GM12864 (cell line): ENCODE measurements at regions not wholly inside any gene's neighbourhood (a gene's known extent, or its start where the extent isn't known, plus 50 kb on each side); places are given as distances from the start of the nearest gene placed in this dataset.

Experiments used
- DNase-seq: peaks from one replicate; pipeline ENCODE4 v3.0.0-alpha.2; 2011; ENCODE audit warnings: low read depth
- H3K4me3 ChIP-seq: 2 replicates; pipeline ENCODE4 v1.5.1; 2011; ENCODE audit warnings: mild to moderate bottlenecking, low read depth, low read length, control low read depth
- TF ChIP-seq, protein P1 (sequence below): IDR thresholded peaks from 2 replicates; pipeline ENCODE4 v1.5.1; 2011; ENCODE audit warnings: low read depth, mild to moderate bottlenecking, moderate library complexity, low read length, control low read depth, inconsistent platforms; ENCODE audit errors: missing control alignments

DNA sequence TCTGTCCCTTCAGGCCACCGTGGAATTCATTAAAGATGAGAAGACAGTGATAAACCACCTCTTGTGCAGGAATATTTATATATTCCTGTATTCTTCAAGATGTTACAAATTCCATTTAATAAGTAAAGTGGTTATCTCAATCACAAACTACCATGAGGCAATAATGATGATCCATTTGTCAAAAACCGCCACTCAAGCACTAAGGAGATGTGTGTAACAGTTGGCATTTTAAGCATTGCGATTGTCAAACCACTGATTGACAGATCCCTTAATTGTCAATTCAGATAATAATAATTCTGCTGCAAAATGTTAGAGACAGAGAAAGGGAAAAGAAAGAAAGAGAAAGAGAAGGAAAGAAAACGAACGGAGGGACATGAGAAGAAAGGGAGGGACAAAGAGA, 476.1 kb upstream of the RBFOX1 start:
- TF ChIP-seq, protein P1, sequence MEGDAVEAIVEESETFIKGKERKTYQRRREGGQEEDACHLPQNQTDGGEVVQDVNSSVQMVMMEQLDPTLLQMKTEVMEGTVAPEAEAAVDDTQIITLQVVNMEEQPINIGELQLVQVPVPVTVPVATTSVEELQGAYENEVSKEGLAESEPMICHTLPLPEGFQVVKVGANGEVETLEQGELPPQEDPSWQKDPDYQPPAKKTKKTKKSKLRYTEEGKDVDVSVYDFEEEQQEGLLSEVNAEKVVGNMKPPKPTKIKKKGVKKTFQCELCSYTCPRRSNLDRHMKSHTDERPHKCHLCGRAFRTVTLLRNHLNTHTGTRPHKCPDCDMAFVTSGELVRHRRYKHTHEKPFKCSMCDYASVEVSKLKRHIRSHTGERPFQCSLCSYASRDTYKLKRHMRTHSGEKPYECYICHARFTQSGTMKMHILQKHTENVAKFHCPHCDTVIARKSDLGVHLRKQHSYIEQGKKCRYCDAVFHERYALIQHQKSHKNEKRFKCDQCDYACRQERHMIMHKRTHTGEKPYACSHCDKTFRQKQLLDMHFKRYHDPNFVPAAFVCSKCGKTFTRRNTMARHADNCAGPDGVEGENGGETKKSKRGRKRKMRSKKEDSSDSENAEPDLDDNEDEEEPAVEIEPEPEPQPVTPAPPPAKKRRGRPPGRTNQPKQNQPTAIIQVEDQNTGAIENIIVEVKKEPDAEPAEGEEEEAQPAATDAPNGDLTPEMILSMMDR: no peak
- H3K4me3 ChIP-seq: no peak overlapping the region
- DNase-seq: no peak

DNA sequence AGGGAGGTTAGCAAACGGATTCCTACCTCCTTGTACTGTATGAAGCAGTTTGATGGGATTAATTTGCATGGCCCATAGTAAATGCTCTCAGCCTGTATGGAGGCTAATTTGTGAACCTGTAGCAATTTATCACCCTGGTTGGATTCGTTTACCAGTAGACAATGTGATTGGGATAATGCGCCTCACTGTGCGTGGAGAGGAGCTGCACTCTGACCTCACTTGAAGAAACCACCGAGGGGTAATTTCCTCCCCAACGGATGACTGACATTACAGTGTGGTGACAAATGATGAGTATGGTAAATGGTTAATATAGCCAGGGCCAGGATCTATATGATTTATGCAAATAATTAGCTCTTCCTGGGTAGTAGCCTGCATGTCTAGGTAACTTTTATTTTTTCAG, 479.1 kb upstream of the RBFOX1 start:
- no peak for DNase-seq

DNA sequence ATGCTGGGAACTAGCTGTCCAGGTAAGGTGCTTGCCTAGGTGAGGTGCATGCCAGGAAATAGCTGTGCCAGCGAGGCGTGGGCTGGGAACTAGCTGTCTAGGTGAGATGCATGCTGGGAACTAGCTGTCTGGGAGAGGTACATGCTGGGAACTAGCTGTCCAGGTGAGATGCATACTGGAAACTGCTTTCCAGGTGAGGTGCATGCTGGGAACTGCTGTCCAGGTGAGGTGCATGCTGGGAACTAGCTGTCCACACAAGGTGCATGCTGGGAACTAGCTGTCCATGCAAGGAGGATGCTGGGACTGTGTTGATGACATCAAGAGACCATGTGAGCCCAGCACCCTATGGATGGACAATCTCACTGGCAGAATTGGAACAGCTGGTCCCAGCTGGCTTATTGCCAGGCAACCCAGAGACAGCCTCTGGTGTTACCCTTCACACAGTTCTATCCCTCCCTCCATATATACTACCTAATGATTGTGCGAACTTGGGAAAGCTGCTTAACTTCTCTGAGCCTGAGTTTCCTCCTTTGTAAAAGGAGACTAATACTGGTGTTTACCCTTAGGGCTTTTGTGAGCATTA, 479.9 kb upstream of the RBFOX1 start:
- TF ChIP-seq, protein P1: no peak
- DNase-seq: no peak
- H3K4me3 ChIP-seq: no peak overlapping the region

More for the DNA sequence above, 479.1 kb upstream of the RBFOX1 start:
- TF ChIP-seq, protein P1: no peak
- H3K4me3 ChIP-seq: no peak overlapping the region

DNA sequence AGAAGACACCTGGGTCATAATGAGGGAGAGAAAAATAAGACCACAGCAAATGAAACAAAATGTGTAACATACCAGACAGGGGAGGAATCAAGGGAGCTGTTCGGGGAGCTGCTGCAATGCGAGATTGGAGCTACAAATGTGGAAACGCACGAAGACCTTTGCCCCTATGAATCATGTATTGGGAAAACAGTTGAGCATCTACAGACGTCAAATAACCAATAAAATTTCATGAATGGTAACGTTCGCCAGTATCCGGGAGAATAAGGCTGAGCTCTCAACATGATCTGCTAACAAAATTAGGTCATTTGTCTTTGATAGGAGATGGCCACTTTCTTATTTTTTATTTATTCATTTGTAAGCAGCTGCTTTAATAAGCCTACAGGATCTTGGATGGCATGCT, 486.2 kb upstream of the RBFOX1 start:
- no peak for DNase-seq
- TF ChIP-seq, protein P1: no peak
- H3K4me3 ChIP-seq: no peak overlapping the region

DNA sequence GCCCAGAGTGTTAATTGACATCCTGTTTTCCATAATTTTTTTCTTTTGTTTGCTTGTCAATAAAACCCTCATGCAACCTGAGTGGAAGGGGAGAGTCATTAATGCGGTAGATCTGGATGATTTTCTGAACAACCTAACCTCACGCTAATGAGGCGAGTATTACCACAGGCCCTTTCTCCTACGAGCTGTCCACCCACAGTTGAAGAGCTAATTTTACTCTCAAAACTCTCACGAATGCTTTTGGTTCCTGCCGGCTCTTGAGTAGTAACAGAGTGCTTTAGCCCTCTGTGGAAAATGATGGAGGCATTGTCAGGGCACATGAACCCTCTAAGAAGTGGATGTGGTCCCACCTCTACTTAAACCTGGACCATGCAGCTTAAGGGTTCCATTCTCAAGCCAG, 491.3 kb upstream of the RBFOX1 start:
- H3K4me3 ChIP-seq: no peak overlapping the region
- TF ChIP-seq, protein P1: no peak
- DNase-seq: no peak

DNA sequence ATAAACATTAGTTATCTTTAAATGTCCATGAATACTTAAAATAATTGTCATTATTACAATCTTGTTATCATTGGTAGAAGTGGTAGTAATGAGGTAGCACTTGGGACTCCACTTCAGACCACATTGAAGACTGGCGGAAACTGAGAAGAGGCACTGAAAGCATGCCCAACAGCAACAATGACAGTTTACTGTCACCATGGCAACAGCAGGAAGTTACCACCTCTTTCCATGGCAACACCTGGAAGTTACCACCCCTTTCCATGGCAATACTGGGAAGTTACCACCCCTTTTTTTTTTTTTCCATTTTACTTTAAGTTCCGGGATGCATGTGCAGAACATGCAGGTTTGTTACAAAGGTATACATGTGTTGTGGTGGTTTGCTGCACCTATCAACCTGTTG, 494.9 kb upstream of the RBFOX1 start:
- no peak for DNase-seq
- H3K4me3 ChIP-seq: no peak overlapping the region
- TF ChIP-seq, protein P1: no peak

DNA sequence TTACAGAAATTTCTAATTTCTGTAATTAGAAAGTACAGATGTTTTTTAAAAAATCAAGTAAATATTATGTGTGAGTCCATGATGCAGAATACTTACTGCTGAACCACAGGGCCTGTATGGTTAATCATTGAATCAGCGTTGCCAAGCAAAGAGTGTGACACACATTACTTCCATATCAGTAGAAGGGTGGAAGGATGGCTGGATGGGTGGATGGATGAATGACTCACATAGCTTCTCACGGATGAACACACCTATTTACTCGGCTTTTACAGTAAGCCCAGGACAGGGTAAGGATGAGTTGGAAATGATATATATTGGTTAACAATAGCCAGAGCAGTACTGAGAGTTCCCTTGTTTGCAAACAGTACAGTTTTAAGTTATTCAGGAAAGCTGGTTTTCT, 495.9 kb upstream of the RBFOX1 start:
- TF ChIP-seq, protein P1: no peak
- no peak for DNase-seq
- no peak overlapping the region for H3K4me3 ChIP-seq
